IMR-90 (cell line): ENCODE measurements at regions not wholly inside any gene's neighbourhood (a gene's known extent, or its start where the extent isn't known, plus 50 kb on each side); places are given as distances from the start of the nearest gene placed in this dataset.

ENCODE experiments used
- ATAC-seq: fragments of 200-7000 bp; cut with Tn5 transposase; 2 replicates; pipeline ENCODE4 v1.9.1; 2020; ENCODE audit warnings: low read depth, mild to moderate bottlenecking, moderate library complexity
- BruUV-seq: library from RNA; stranded (reverse); fragments of 400-500 nt; replicated peaks from 2 replicates; lab custom pipeline; 2021; lab: Mats Ljungman, UMichigan
- CTCF ChIA-PET: fragments of 300-600 bp; formaldehyde crosslinking; extraction: SDS; loops from one replicate; lab custom pipeline; 2021; ENCODE audit warnings: antibody characterized with exemption; lab: Yijun Ruan, JAX
- POLR2A ChIA-PET: fragments of 300-600 bp; sonication (Branson Sonifier 250); formaldehyde crosslinking; loops from one replicate; lab custom pipeline; 2022; ENCODE audit warnings: antibody characterized with exemption; ENCODE audit not compliant: unreplicated experiment; lab: Charles Lee
- DNase-seq: peaks from one replicate; pipeline ENCODE4 v3.0.0; 2013
- H2AFZ ChIP-seq: replicated peaks from 2 replicates; pipeline ENCODE3; 2013; ENCODE audit warnings: low read length, mild to moderate bottlenecking; ENCODE audit not compliant: poor library complexity
- H2AK5ac ChIP-seq: 2 replicates; pipeline ENCODE4 v1.6.1; 2013; ENCODE audit warnings: low read depth, low read length, inconsistent platforms
- H2AK9ac ChIP-seq: replicated peaks from 2 replicates; pipeline ENCODE3; 2013; ENCODE audit warnings: mild to moderate bottlenecking, low read depth, low read length, moderate library complexity; ENCODE audit not compliant: poor library complexity
- H2BK120ac ChIP-seq: 2 replicates; pipeline ENCODE4 v1.6.1; 2013; ENCODE audit warnings: low read depth, low read length, inconsistent platforms
- H2BK15ac ChIP-seq: 3 replicates; pipeline ENCODE4 v1.6.1; 2013; ENCODE audit warnings: low read depth, low read length, inconsistent platforms
- H2BK20ac ChIP-seq: 2 replicates; pipeline ENCODE4 v1.6.1; 2013; ENCODE audit warnings: low read depth, mild to moderate bottlenecking, inconsistent platforms, low read length, moderate library complexity
- H2BK5ac ChIP-seq: 2 replicates; pipeline ENCODE4 v1.6.1; 2013; ENCODE audit warnings: mild to moderate bottlenecking, low read depth, low read length, inconsistent platforms; ENCODE audit not compliant: poor library complexity, severe bottlenecking
- H3K14ac ChIP-seq: replicated peaks from 2 replicates; pipeline ENCODE4 v1.6.1; 2013; ENCODE audit warnings: low read depth, low read length, inconsistent platforms
- H3K18ac ChIP-seq: 2 replicates; pipeline ENCODE4 v1.6.1; 2013; ENCODE audit warnings: low read depth, low read length, control low read depth
- H3K23ac ChIP-seq: 2 replicates; pipeline ENCODE4 v1.6.1; 2013; ENCODE audit warnings: low read depth, low read length, inconsistent platforms
- H3K27ac ChIP-seq: 2 replicates; pipeline ENCODE4 v1.5.1; 2013; ENCODE audit warnings: mild to moderate bottlenecking, control low read depth, low read length; ENCODE audit not compliant: insufficient read depth
- H3K27me3 ChIP-seq: 2 replicates; pipeline ENCODE4 v1.6.1; 2013; ENCODE audit warnings: low read length; ENCODE audit not compliant: control insufficient read depth, insufficient read depth
- H3K36me3 ChIP-seq: 2 replicates; pipeline ENCODE4 v1.6.1; 2013; ENCODE audit warnings: low read length, mixed read lengths; ENCODE audit not compliant: control insufficient read depth, insufficient read depth
- H3K4ac ChIP-seq: 2 replicates; pipeline ENCODE4 v1.6.1; 2013; ENCODE audit warnings: low read depth, low read length, inconsistent platforms
- H3K4me1 ChIP-seq: 2 replicates; pipeline ENCODE4 v1.6.1; 2013; ENCODE audit warnings: low read length, mixed read lengths; ENCODE audit not compliant: control insufficient read depth, insufficient read depth
- H3K4me2 ChIP-seq: 2 replicates; pipeline ENCODE4 v1.6.1; 2013; ENCODE audit warnings: low read depth, mild to moderate bottlenecking, control low read depth, low read length, moderate library complexity
- H3K4me3 ChIP-seq: 2 replicates; pipeline ENCODE4 v1.5.1; 2013; ENCODE audit warnings: low read depth, mild to moderate bottlenecking, control low read depth, low read length, moderate library complexity; ENCODE audit not compliant: insufficient read depth
- H3K56ac ChIP-seq: 2 replicates; pipeline ENCODE4 v1.6.1; 2013; ENCODE audit warnings: low read length, inconsistent platforms; ENCODE audit not compliant: insufficient read depth; ENCODE audit errors: extremely low read depth
- H3K79me1 ChIP-seq, 2 experiments: 2 replicates each; pipeline ENCODE4 v1.6.1; 2013; ENCODE audit warnings: low read length in 2 of 2, inconsistent platforms in 1 of 2, low read depth in 1 of 2
- H3K9ac ChIP-seq: 2 replicates; pipeline ENCODE4 v1.6.1; 2013; ENCODE audit warnings: low read depth, low read length, control low read depth
- H3K9me1 ChIP-seq: 2 replicates; pipeline ENCODE4 v1.6.1; 2013; ENCODE audit warnings: low read length, inconsistent platforms; ENCODE audit not compliant: insufficient read depth
- H3K9me3 ChIP-seq: 2 replicates; pipeline ENCODE4 v1.6.1; 2013; ENCODE audit warnings: low read length; ENCODE audit not compliant: control insufficient read depth, insufficient read depth
- H4K20me1 ChIP-seq: 2 replicates; pipeline ENCODE4 v1.6.1; 2013; ENCODE audit warnings: low read length, inconsistent platforms; ENCODE audit not compliant: insufficient read depth
- H4K5ac ChIP-seq: 2 replicates; pipeline ENCODE4 v1.6.1; 2013; ENCODE audit warnings: mild to moderate bottlenecking, low read depth, low read length, control low read depth
- H4K8ac ChIP-seq, 2 experiments: 2 replicates each; pipeline ENCODE4 v1.6.1; 2013; ENCODE audit warnings: low read depth in 2 of 2, low read length in 2 of 2, control low read depth in 1 of 2, inconsistent platforms in 1 of 2
- H4K91ac ChIP-seq: 2 replicates; pipeline ENCODE4 v1.6.1; 2013; ENCODE audit warnings: low read depth, low read length, inconsistent platforms; ENCODE audit not compliant: insufficient read depth
- BHLHE40 ChIP-seq: fragments of 150-350 bp; IDR thresholded peaks from 2 replicates; pipeline ENCODE4 v1.6.1; 2016; ENCODE audit warnings: mild to moderate bottlenecking, low read depth, low read length
- CHD1 ChIP-seq: IDR thresholded peaks from 2 replicates; pipeline ENCODE4 v1.6.1; 2012; ENCODE audit warnings: low read depth, low read length, improper control_type of control experiment
- ELK1 ChIP-seq: fragments of 150-350 bp; IDR thresholded peaks from 2 replicates; pipeline ENCODE4 v1.6.1; 2016; ENCODE audit warnings: low read depth, mild to moderate bottlenecking, low read length, moderate library complexity, borderline replicate concordance
- FOS ChIP-seq: fragments of 150-350 bp; IDR thresholded peaks from 2 replicates; pipeline ENCODE4 v1.6.1; 2016; ENCODE audit warnings: low read depth, low read length
- MAFK ChIP-seq: IDR thresholded peaks from 2 replicates; pipeline ENCODE4 v1.6.1; 2012; ENCODE audit warnings: low read depth, low read length, improper control_type of control experiment
- MAZ ChIP-seq: IDR thresholded peaks from 2 replicates; pipeline ENCODE4 v1.6.1; 2012; ENCODE audit warnings: low read depth, mild to moderate bottlenecking, low read length, improper control_type of control experiment, moderate library complexity, borderline replicate concordance
- MXI1 ChIP-seq: IDR thresholded peaks from 2 replicates; pipeline ENCODE4 v1.6.1; 2012; ENCODE audit warnings: low read depth, mild to moderate bottlenecking, low read length, moderate library complexity, borderline replicate concordance
- NFE2L2 ChIP-seq: fragments of 150-350 bp; IDR thresholded peaks from 2 replicates; pipeline ENCODE4 v1.6.1; 2016; ENCODE audit warnings: low read depth, mild to moderate bottlenecking, low read length
- POLR2A ChIP-seq: IDR thresholded peaks from 2 replicates; pipeline ENCODE4 v1.6.1; 2012; ENCODE audit warnings: mild to moderate bottlenecking, low read depth, low read length
- RAD21 ChIP-seq: IDR thresholded peaks from 2 replicates; pipeline ENCODE4 v1.6.1; 2012; ENCODE audit warnings: low read length, improper control_type of control experiment
- RCOR1 ChIP-seq: IDR thresholded peaks from 2 replicates; pipeline ENCODE4 v1.6.1; 2012; ENCODE audit warnings: mild to moderate bottlenecking, low read length, improper control_type of control experiment; ENCODE audit not compliant: insufficient replicate concordance
- RFX5 ChIP-seq: IDR thresholded peaks from 2 replicates; pipeline ENCODE4 v1.8.0; 2012; ENCODE audit warnings: low read depth, mild to moderate bottlenecking, low read length, moderate library complexity
- SMC3 ChIP-seq: fragments of 150-350 bp; IDR thresholded peaks from 2 replicates; pipeline ENCODE4 v1.6.1; 2016; ENCODE audit warnings: low read depth, mild to moderate bottlenecking, antibody characterized with exemption, low read length, moderate library complexity
- USF2 ChIP-seq: fragments of 150-350 bp; IDR thresholded peaks from 2 replicates; pipeline ENCODE4 v1.6.1; 2017; ENCODE audit warnings: mild to moderate bottlenecking, antibody characterized with exemption, low read length, low read depth
- WGBS, 2 experiments: methylation state at CpG; one replicate each; pipeline versions ENCODE4 v1.1.5 to v1.1.7; 2013; ENCODE audit warnings: missing lambda C conversion rate in 2 of 2; ENCODE audit not compliant: insufficient read length in 1 of 2; ENCODE audit errors: extremely low coverage in 2 of 2; 5-methylcytosine and 5-hydroxymethylcytosine counted together
- dilution Hi-C: fragments of 300-500 bp; cut with HindIII; formaldehyde crosslinking; loops from one replicate; pipeline ENCODE4 v1.14.3; 2018; ENCODE audit warnings: low sequenced_read_pairs; ENCODE audit not compliant: unreplicated experiment
- in situ Hi-C: fragments of 300-500 bp; cut with MboI; formaldehyde crosslinking; loops from 3 replicates; pipeline ENCODE4 v1.14.3; 2019; ENCODE audit warnings: low sequenced_read_pairs, inconsistent platforms, mixed read lengths
- intact Hi-C: fragments of 100-400 bp; cut with micrococcal nuclease; formaldehyde crosslinking; loops from 2 replicates; pipeline ENCODE4 v1.10.0; 2022
- TF ChIP-seq, protein P1 (sequence below): conservative IDR thresholded peaks from 2 replicates; pipeline ENCODE4 v1.5.1; 2012; ENCODE audit warnings: mild to moderate bottlenecking, low read depth, low read length, improper control_type of control experiment

GRCh38 chr12:39065455-39065854 lies 160.1 kb upstream of the CPNE8 start:
- TF ChIP-seq SMC3, result no peak
- TF ChIP-seq RCOR1, result no peak
- no peak for TF ChIP-seq MAFK
- TF ChIP-seq NFE2L2, result no peak
- no peak for TF ChIP-seq FOS
- TF ChIP-seq MXI1, result no peak
- no peak for TF ChIP-seq CHD1
- TF ChIP-seq POLR2A, result no peak
- TF ChIP-seq MAZ, result no peak
- TF ChIP-seq BHLHE40, result no peak
- no peak for TF ChIP-seq RFX5
- TF ChIP-seq ELK1, result no peak
- no peak for TF ChIP-seq RAD21
- TF ChIP-seq, protein P1, sequence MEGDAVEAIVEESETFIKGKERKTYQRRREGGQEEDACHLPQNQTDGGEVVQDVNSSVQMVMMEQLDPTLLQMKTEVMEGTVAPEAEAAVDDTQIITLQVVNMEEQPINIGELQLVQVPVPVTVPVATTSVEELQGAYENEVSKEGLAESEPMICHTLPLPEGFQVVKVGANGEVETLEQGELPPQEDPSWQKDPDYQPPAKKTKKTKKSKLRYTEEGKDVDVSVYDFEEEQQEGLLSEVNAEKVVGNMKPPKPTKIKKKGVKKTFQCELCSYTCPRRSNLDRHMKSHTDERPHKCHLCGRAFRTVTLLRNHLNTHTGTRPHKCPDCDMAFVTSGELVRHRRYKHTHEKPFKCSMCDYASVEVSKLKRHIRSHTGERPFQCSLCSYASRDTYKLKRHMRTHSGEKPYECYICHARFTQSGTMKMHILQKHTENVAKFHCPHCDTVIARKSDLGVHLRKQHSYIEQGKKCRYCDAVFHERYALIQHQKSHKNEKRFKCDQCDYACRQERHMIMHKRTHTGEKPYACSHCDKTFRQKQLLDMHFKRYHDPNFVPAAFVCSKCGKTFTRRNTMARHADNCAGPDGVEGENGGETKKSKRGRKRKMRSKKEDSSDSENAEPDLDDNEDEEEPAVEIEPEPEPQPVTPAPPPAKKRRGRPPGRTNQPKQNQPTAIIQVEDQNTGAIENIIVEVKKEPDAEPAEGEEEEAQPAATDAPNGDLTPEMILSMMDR, result no peak
- no peak for TF ChIP-seq USF2
- Histone ChIP-seq H3K4me2 (no peak overlapping the region), H3K18ac (no peak overlapping the region), H3K9me3 (peaks cover 4% of the 10 kb centered on the region; the same call in 1 of the 2 replicates), H3K36me3 (no peaks in the 10 kb centered on the region), H4K91ac (no peak overlapping the region), H2AK9ac (no peak overlapping the region), H3K4me1 (no peaks in the 10 kb centered on the region), H3K27ac (no peak overlapping the region), H2BK5ac (no peak overlapping the region), H2AK5ac (no peak overlapping the region), H2BK15ac (no peak overlapping the region), H2BK20ac (no peak overlapping the region), H3K79me1 (no peaks in the 10 kb centered on the region), H3K9ac (no peak overlapping the region), H4K5ac (no peak overlapping the region), H3K14ac (no peak overlapping the region), H4K8ac (no peak overlapping the region), H3K56ac (no peak overlapping the region), H2AFZ (no peak overlapping the region), H3K27me3 (no peaks in the 10 kb centered on the region), H3K9me1 (no peaks in the 10 kb centered on the region), H3K4me3 (no peak overlapping the region), H3K23ac (no peak overlapping the region), H3K4ac (no peak overlapping the region), H2BK120ac (no peak overlapping the region), H4K20me1 (no peaks in the 10 kb centered on the region)
- CTCF ChIA-PET, result no interaction called here
- POLR2A ChIA-PET, result no interaction called here
- 22 to 100% methylated on average over 1 of the region's 2 CpGs for WGBS, 2 experiments
- in situ Hi-C loops, result no loop called here
- ATAC-seq (no peak), DNase-seq (no peak)
- intact Hi-C loops, result no loop called here
- no TSS peak for BruUV-seq
- dilution Hi-C loops, result no loop called here
